Transverse colon (tissue), 4 donors: ENCODE measurements at regions not wholly inside any gene's neighbourhood (a gene's known extent, or its start where the extent isn't known, plus 50 kb on each side); places are given as distances from the start of the nearest gene placed in this dataset.

ENCODE experiments used
- CTCF ChIP-seq, 5 experiments: fragments of 200-600 bp in 3 of 5; fragments of 450-650 bp in 2 of 5; sonication (generic) in 3 of 5; IDR thresholded peaks; 1 replicate in 2 of 5; 2 replicates in 3 of 5; pipeline ENCODE4 v1.5.1; 2016 to 2017; ENCODE audit warnings: antibody characterized with exemption in 5 of 5, inconsistent platforms in 3 of 5, mild to moderate bottlenecking in 2 of 5, moderate library complexity in 1 of 5
- EP300 ChIP-seq: sonication (generic); formaldehyde crosslinking; IDR thresholded peaks from one replicate; pipeline ENCODE4 v1.6.1; 2017; ENCODE audit warnings: antibody characterized with exemption, low read depth
- POLR2A ChIP-seq: fragments of 450-650 bp; IDR thresholded peaks from one replicate; pipeline ENCODE4 v1.6.1; 2016; ENCODE audit warnings: antibody characterized with exemption, mild to moderate bottlenecking, moderate library complexity
- POLR2AphosphoS5 ChIP-seq, 3 donors: sonication (generic); formaldehyde crosslinking; IDR thresholded peaks; one replicate each; pipeline ENCODE4 v1.6.1; 2016; ENCODE audit warnings: antibody characterized with exemption in 3 of 3

GRCh38 chr13:63307228-63307627 is 1891.6 kb upstream of the PCDH20 start:
- no peak for TF ChIP-seq EP300
- TF ChIP-seq POLR2AphosphoS5 (IDR thresholded peaks at IDR 0.05): no peak
- no peak for TF ChIP-seq CTCF (IDR thresholded peaks at IDR 0.05)
- no peak for TF ChIP-seq POLR2A
